HepG2 (cell line): ENCODE measurements at regions not wholly inside any gene's neighbourhood (a gene's known extent, or its start where the extent isn't known, plus 50 kb on each side); places are given as distances from the start of the nearest gene placed in this dataset.

Source experiments
- ATAC-seq: fragments of 200-7000 bp; cut with Tn5 transposase; 3 replicates; pipeline ENCODE4 v1.9.1; 2020; ENCODE audit warnings: mild to moderate bottlenecking, moderate library complexity
- BruUV-seq: library from RNA; stranded (reverse); fragments of 400-500 nt; replicated peaks from 2 replicates; lab custom pipeline; 2021; lab: Mats Ljungman, UMichigan
- CTCF ChIA-PET: fragments of 300-600 bp; formaldehyde crosslinking; extraction: SDS; loops from one replicate; lab custom pipeline; 2021; ENCODE audit warnings: low total read pairs, inconsistent platforms, low intra/inter-chr PET ratio; lab: Yijun Ruan, JAX
- POLR2A ChIA-PET: fragments of 350-600 bp; sonication (Branson Sonifier 250); formaldehyde crosslinking; loops from one replicate; lab custom pipeline; 2020; ENCODE audit warnings: antibody characterized with exemption, inconsistent platforms; lab: Yijun Ruan, JAX
- DNase-seq: peaks from one replicate; pipeline ENCODE4 v3.0.0-alpha.2; 2015; ENCODE audit warnings: low spot score
- FAIRE-seq: peaks from 3 replicates; lab custom pipeline; 2011; peaks lifted over from hg19 to GRCh38; lab: Jason Lieb, UNC
- H2AFZ ChIP-seq: one replicate; pipeline ENCODE4 v1.6.1; 2011; ENCODE audit warnings: low read length, inconsistent platforms
- H3K27ac ChIP-seq: fragments of 300-600 bp; 3 replicates; pipeline ENCODE4 v1.8.0; 2011; ENCODE audit warnings: mixed run types, mild to moderate bottlenecking, mixed read lengths, low read length, inconsistent platforms; ENCODE audit not compliant: insufficient read depth; ENCODE audit errors: extremely low read length
- H3K27me3 ChIP-seq, 2 experiments: fragments of 200-600 bp in 1 of 2; 2 replicates in 1 of 2; 3 replicates in 1 of 2; pipeline versions ENCODE4 v1.6.0 to v1.8.0; 2011; ENCODE audit warnings: low read length in 2 of 2, mild to moderate bottlenecking in 2 of 2, moderate library complexity in 2 of 2, inconsistent platforms in 1 of 2; ENCODE audit not compliant: insufficient read depth in 2 of 2, control insufficient read depth in 1 of 2
- H3K36me3 ChIP-seq, 2 experiments: fragments of 200-600 bp in 1 of 2; replicated peaks in 1 of 2; 2 replicates in 1 of 2; 3 replicates in 1 of 2; pipeline versions ENCODE4 v1.5.1 to v1.8.0; 2011; ENCODE audit warnings: low read length in 2 of 2, inconsistent platforms in 1 of 2; ENCODE audit not compliant: insufficient read depth in 2 of 2, control insufficient read depth in 1 of 2
- H3K4me1 ChIP-seq: 2 replicates; pipeline ENCODE4 v1.5.1; 2012; ENCODE audit warnings: low read length, inconsistent platforms; ENCODE audit not compliant: insufficient read depth
- H3K4me2 ChIP-seq: 2 replicates; pipeline ENCODE4 v1.6.0; 2011; ENCODE audit warnings: low read depth, low read length, inconsistent platforms
- H3K4me3 ChIP-seq, 3 experiments: fragments of 200-600 bp in 1 of 3; sonication (generic), shearing (Covaris generic) in 1 of 3; replicated peaks in 1 of 3; 2 replicates each; pipeline ENCODE4 v1.5.1; 2011 to 2016; ENCODE audit warnings: low read length in 3 of 3, inconsistent platforms in 2 of 3, low read depth in 2 of 3, mild to moderate bottlenecking in 2 of 3, control low read depth in 1 of 3, mixed read lengths in 1 of 3; ENCODE audit not compliant: insufficient read depth in 1 of 3
- H3K79me2 ChIP-seq: one replicate; pipeline ENCODE4 v1.6.1; 2011; ENCODE audit warnings: low read length, inconsistent platforms; ENCODE audit not compliant: insufficient read depth
- H3K9ac ChIP-seq: 2 replicates; pipeline ENCODE4 v1.6.0; 2011; ENCODE audit warnings: mild to moderate bottlenecking, low read depth, low read length, inconsistent platforms; ENCODE audit not compliant: insufficient read depth
- H3K9me3 ChIP-seq: 2 replicates; pipeline ENCODE4 v1.5.1; 2012; ENCODE audit warnings: mild to moderate bottlenecking, low read length
- H4K20me1 ChIP-seq: 2 replicates; pipeline ENCODE4 v1.6.0; 2011; ENCODE audit warnings: inconsistent platforms, mild to moderate bottlenecking, low read length, moderate library complexity; ENCODE audit not compliant: insufficient read depth
- ADNP ChIP-seq: sonication (generic); formaldehyde crosslinking; IDR thresholded peaks from 2 replicates; pipeline ENCODE4 v1.4.0; 2020; ENCODE audit warnings: missing genetic modification reagents
- AHR ChIP-seq: IDR thresholded peaks from 2 replicates; pipeline ENCODE4 v1.6.1; 2018; ENCODE audit warnings: missing genetic modification reagents, missing compliant biosample characterization
- CREB1 ChIP-seq, 2 experiments: fragments of 450-650 bp in 1 of 2; IDR thresholded peaks; 2 replicates each; pipeline ENCODE4 v1.6.1; 2016 to 2017; ENCODE audit warnings: control low read depth in 1 of 2, mild to moderate bottlenecking in 1 of 2, missing compliant biosample characterization in 1 of 2, missing genetic modification characterization in 1 of 2
- EHMT2 ChIP-seq: fragments of 200-600 bp; sonication (generic); IDR thresholded peaks from 2 replicates; pipeline ENCODE4 v1.7.0; 2017; ENCODE audit warnings: antibody characterized with exemption, low read depth, low read length, borderline replicate concordance
- FOXO1 ChIP-seq: sonication (generic); formaldehyde crosslinking; IDR thresholded peaks from 2 replicates; pipeline ENCODE4 v1.4.0; 2020; ENCODE audit warnings: missing genetic modification reagents
- GABPA ChIP-seq, 2 experiments: IDR thresholded peaks; 2 replicates each; pipeline ENCODE4 v1.6.1; 2011 to 2016; ENCODE audit warnings: low read depth in 2 of 2, low read length in 1 of 2, missing biosample characterization in 1 of 2, missing genetic modification characterization in 1 of 2
- NFKB2 ChIP-seq: sonication (generic); formaldehyde crosslinking; IDR thresholded peaks from 2 replicates; pipeline ENCODE4 v1.4.0; 2020; ENCODE audit warnings: missing genetic modification reagents, borderline replicate concordance
- POGK ChIP-seq: sonication (generic); formaldehyde crosslinking; conservative IDR thresholded peaks from 2 replicates; pipeline ENCODE4 v1.8.0; 2022; ENCODE audit warnings: mild to moderate bottlenecking, moderate library complexity, missing genetic modification reagents
- RARA ChIP-seq: IDR thresholded peaks from 2 replicates; pipeline ENCODE4 v1.6.1; 2016; ENCODE audit warnings: missing genetic modification reagents, missing compliant biosample characterization
- RFXANK ChIP-seq: IDR thresholded peaks from 2 replicates; pipeline ENCODE4 v1.6.1; 2016
- XBP1 ChIP-seq: sonication (generic); formaldehyde crosslinking; IDR thresholded peaks from 2 replicates; pipeline ENCODE4 v1.5.0; 2020; ENCODE audit warnings: missing genetic modification reagents
- ZBTB49 ChIP-seq: sonication (generic); formaldehyde crosslinking; IDR thresholded peaks from 2 replicates; pipeline ENCODE4 v1.4.0; 2020; ENCODE audit warnings: missing genetic modification reagents, borderline replicate concordance
- ZFX ChIP-seq: sonication (generic); formaldehyde crosslinking; IDR thresholded peaks from 2 replicates; pipeline ENCODE4 v1.4.0; 2020; ENCODE audit warnings: mild to moderate bottlenecking, low read depth, missing genetic modification reagents, moderate library complexity
- ZNF20 ChIP-seq: sonication (generic); formaldehyde crosslinking; IDR thresholded peaks from 2 replicates; pipeline ENCODE4 v1.4.0; 2020; ENCODE audit warnings: mild to moderate bottlenecking, moderate library complexity, missing genetic modification reagents
- ZNF451 ChIP-seq: sonication (generic); formaldehyde crosslinking; IDR thresholded peaks from 2 replicates; pipeline ENCODE4 v1.5.0; 2020; ENCODE audit warnings: mild to moderate bottlenecking, missing genetic modification reagents
- ZNF687 ChIP-seq: sonication (generic); formaldehyde crosslinking; IDR thresholded peaks from 2 replicates; pipeline ENCODE4 v1.5.1; 2020; ENCODE audit warnings: mild to moderate bottlenecking, missing genetic modification reagents, moderate library complexity
- ZNF816 ChIP-seq: sonication (generic); formaldehyde crosslinking; IDR thresholded peaks from 2 replicates; pipeline ENCODE4 v1.8.0; 2022; ENCODE audit warnings: missing genetic modification reagents, mild to moderate bottlenecking, borderline replicate concordance
- WGBS: methylation state at CpG from one replicate; pipeline ENCODE4 v1.1.6; 2017; ENCODE audit warnings: low lambda C conversion rate; 5-methylcytosine and 5-hydroxymethylcytosine counted together
- in situ Hi-C: cut with HindIII; loops from 2 replicates; pipeline ENCODE4 v1.10.0; 2017; ENCODE audit warnings: low pct_unique_long_range_greater_than_20kb; ENCODE audit not compliant: extremely low pct_ligation_motif_present
- intact Hi-C: fragments of 100-400 bp; cut with micrococcal nuclease; formaldehyde crosslinking; loops from one replicate; pipeline ENCODE4 v1.10.0; 2022; ENCODE audit not compliant: unreplicated experiment

GRCh38 chr2:145546091-145546490 is 1026.2 kb upstream of the ZEB2 start:
- no peak overlapping the region for H3K4me3 ChIP-seq
- no peaks in the 10 kb centered on the region for H3K4me1 ChIP-seq
- H2AFZ ChIP-seq, result no peak overlapping the region
- no peaks in the 10 kb centered on the region for H3K27me3 ChIP-seq
- BruUV-seq, result no TSS peak
- FAIRE-seq (peak; percentile 61), ATAC-seq (peak; percentile 70), DNase-seq (no peak)
- H3K79me2 ChIP-seq, result no peaks in the 10 kb centered on the region
- no peak overlapping the region for H3K27ac ChIP-seq
- 11% methylated on average over 2 of the region's 2 CpGs for WGBS
- CTCF ChIA-PET, result no interaction called here
- no peak overlapping the region for H3K4me2 ChIP-seq
- no peaks in the 10 kb centered on the region for H3K9me3 ChIP-seq
- POLR2A ChIA-PET, result no interaction called here
- no peaks in the 10 kb centered on the region for H4K20me1 ChIP-seq
- H3K9ac ChIP-seq, result no peak overlapping the region
- H3K36me3 ChIP-seq, result no peaks in the 10 kb centered on the region
- intact Hi-C loops, result no loop called here
- in situ Hi-C loops, result no loop called here
- TF ChIP-seq ZNF20 (CRISPR knock-in tag) (no peak), RARA (CRISPR knock-in tag) (no peak), ADNP (CRISPR knock-in tag) (no peak), GABPA (IDR thresholded peaks at IDR 0.05; ENCODE audit: low read depth, low read length) (no peak), GABPA (CRISPR knock-in tag; IDR thresholded peaks at IDR 0.05; ENCODE audit: low read depth) (no peak), ZNF451 (CRISPR knock-in tag) (no peak), POGK (CRISPR knock-in tag) (no peak), CREB1 (IDR thresholded peaks at IDR 0.05) (no peak), CREB1 (CRISPR knock-in tag; IDR thresholded peaks at IDR 0.05) (no peak), AHR (CRISPR knock-in tag) (no peak), EHMT2 (no peak), NFKB2 (CRISPR knock-in tag) (no peak), RFXANK (CRISPR knock-in tag) (no peak), XBP1 (CRISPR knock-in tag) (no peak), FOXO1 (no peak), ZFX (no peak), ZNF816 (CRISPR knock-in tag) (no peak), ZBTB49 (CRISPR knock-in tag) (no peak), ZNF687 (CRISPR knock-in tag) (no peak)
